ENCODE measurements at regions not wholly inside any gene's neighbourhood (a gene's known extent, or its start where the extent isn't known, plus 50 kb on each side); places are given as distances from the start of the nearest gene placed in this dataset.

- no peak for TF ChIP-seq CTCF (IDR thresholded peaks at IDR 0.05; ENCODE audit: low read depth, low read length)
These were observed 356.3 kb upstream of the IRAK1BP1 start for GRCh38 chr6:78511009-78511408.

GRCh38 chr6:78513856-78514255, 353.5 kb upstream of the IRAK1BP1 start:
- peak; percentile 71 for TF ChIP-seq CTCF (IDR thresholded peaks at IDR 0.05; ENCODE audit: low read depth, low read length)
- no peak overlapping the region for H3K4me3 ChIP-seq (ENCODE audit: low read depth, low read length)
- H3K27me3 ChIP-seq (ENCODE audit: insufficient read depth, low read depth, severe bottlenecking): no peaks in the 10 kb centered on the region
- H3K27ac ChIP-seq: no peak overlapping the region
- peak; percentile 29 for DNase-seq
- no peaks in the 10 kb centered on the region for H3K36me3 ChIP-seq
- no peaks in the 10 kb centered on the region for H3K9me3 ChIP-seq (ENCODE audit: severe bottlenecking)

More at GRCh38 chr6:78511009-78511408, 356.3 kb upstream of the IRAK1BP1 start:
- Histone ChIP-seq H3K36me3 (no peaks in the 10 kb centered on the region), H3K4me3 (ENCODE audit: low read depth, low read length) (no peak overlapping the region), H3K9me3 (ENCODE audit: severe bottlenecking) (peaks cover 4% of the 10 kb centered on the region), H3K27ac (no peak overlapping the region), H3K27me3 (ENCODE audit: insufficient read depth, low read depth, severe bottlenecking) (no peaks in the 10 kb centered on the region)
- DNase-seq: no peak

DNA sequence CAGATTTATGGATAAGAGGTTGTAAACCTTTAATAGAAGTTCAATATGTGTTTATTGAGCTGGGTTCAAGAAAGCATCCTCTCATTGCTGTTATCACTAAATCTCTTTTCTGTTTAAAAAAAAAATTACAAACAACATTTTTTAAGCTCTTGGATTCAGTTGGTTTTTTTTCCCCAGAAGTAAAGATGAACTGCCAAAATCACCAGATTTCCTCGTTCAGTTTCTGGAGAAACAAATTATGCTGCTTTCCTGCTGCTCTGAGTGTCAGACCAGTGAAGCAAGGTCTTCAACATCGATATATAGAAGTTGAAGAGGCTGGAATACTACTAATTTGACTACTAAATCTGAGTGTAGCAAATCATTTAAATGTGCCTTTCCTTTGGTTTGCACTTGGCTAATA, 352.1 kb upstream of the IRAK1BP1 start:
- Histone ChIP-seq H3K27me3 (ENCODE audit: insufficient read depth, low read depth, severe bottlenecking) (no peaks in the 10 kb centered on the region), H3K4me3 (ENCODE audit: low read depth, low read length) (no peak overlapping the region), H3K36me3 (no peaks in the 10 kb centered on the region), H3K27ac (no peak overlapping the region), H3K9me3 (ENCODE audit: severe bottlenecking) (no peaks in the 10 kb centered on the region)
- DNase-seq: no peak
- no peak for TF ChIP-seq CTCF (IDR thresholded peaks at IDR 0.05; ENCODE audit: low read depth, low read length)

GRCh38 chr6:78517399-78517798, 350.0 kb upstream of the IRAK1BP1 start:
- no peaks in the 10 kb centered on the region for H3K27me3 ChIP-seq (ENCODE audit: insufficient read depth, low read depth, severe bottlenecking)
- H3K36me3 ChIP-seq: no peaks in the 10 kb centered on the region
- DNase-seq: no peak
- no peak overlapping the region for H3K27ac ChIP-seq
- no peak for TF ChIP-seq CTCF (IDR thresholded peaks at IDR 0.05; ENCODE audit: low read depth, low read length)
- no peak overlapping the region for H3K4me3 ChIP-seq (ENCODE audit: low read depth, low read length)
- no peaks in the 10 kb centered on the region for H3K9me3 ChIP-seq (ENCODE audit: severe bottlenecking)

DNA sequence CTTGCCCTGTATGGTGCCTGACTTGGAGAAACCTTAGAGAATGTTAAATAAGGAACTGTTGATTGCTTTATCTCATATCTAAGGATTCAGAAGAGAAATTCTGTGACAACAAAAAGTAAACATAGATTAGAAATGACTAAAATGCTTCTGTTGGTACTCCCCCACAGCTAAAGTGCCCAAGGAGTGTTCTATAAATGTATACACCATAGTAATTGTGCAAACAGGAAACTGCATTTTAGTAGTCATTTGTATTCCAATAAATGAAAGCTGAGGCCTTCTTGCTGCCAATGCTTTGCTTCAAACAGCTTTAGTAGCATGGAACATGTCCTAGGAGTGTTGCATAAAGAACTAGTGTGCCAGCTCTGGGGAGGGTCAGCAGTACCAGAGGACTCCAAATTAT, 343.7 kb upstream of the IRAK1BP1 start:
- Histone ChIP-seq H3K36me3 (no peaks in the 10 kb centered on the region), H3K27ac (no peak overlapping the region), H3K27me3 (ENCODE audit: insufficient read depth, low read depth, severe bottlenecking) (no peaks in the 10 kb centered on the region), H3K4me3 (ENCODE audit: low read depth, low read length) (no peak overlapping the region), H3K9me3 (ENCODE audit: severe bottlenecking) (no peaks in the 10 kb centered on the region)
- no peak for TF ChIP-seq CTCF (IDR thresholded peaks at IDR 0.05; ENCODE audit: low read depth, low read length)
- no peak for DNase-seq

- Histone ChIP-seq H3K27ac (no peak overlapping the region), H3K9me3 (ENCODE audit: severe bottlenecking) (no peaks in the 10 kb centered on the region), H3K27me3 (ENCODE audit: insufficient read depth, low read depth, severe bottlenecking) (no peaks in the 10 kb centered on the region), H3K4me3 (ENCODE audit: low read depth, low read length) (no peak overlapping the region), H3K36me3 (no peaks in the 10 kb centered on the region)
- TF ChIP-seq CTCF (IDR thresholded peaks at IDR 0.05; ENCODE audit: low read depth, low read length): no peak
- DNase-seq: no peak
These were observed 341.4 kb upstream of the IRAK1BP1 start for GRCh38 chr6:78525976-78526375.
